Mammary epithelial cell (primary cell): ENCODE measurements at regions not wholly inside any gene's neighbourhood (a gene's known extent, or its start where the extent isn't known, plus 50 kb on each side); places are given as distances from the start of the nearest gene placed in this dataset.
A peak's percentile ranks its signal among the peaks of the same experiment; 100 is the strongest.

Experiments
- CTCF ChIP-seq, 2 donors: IDR thresholded peaks in 1 of 2; conservative IDR thresholded peaks in 1 of 2; 2 replicates each; pipeline ENCODE4 v1.5.1; 2011 to 2012; ENCODE audit warnings: inconsistent platforms in 2 of 2, low read length in 2 of 2, mild to moderate bottlenecking in 2 of 2, control low read depth in 1 of 2, low read depth in 1 of 2; ENCODE audit not compliant: insufficient read depth in 1 of 2; ENCODE audit errors: extremely low read depth in 1 of 2
- EZH2 ChIP-seq: IDR thresholded peaks from 2 replicates; pipeline ENCODE4 v1.6.1; 2012; ENCODE audit warnings: low read length, inconsistent platforms, borderline replicate concordance

DNA sequence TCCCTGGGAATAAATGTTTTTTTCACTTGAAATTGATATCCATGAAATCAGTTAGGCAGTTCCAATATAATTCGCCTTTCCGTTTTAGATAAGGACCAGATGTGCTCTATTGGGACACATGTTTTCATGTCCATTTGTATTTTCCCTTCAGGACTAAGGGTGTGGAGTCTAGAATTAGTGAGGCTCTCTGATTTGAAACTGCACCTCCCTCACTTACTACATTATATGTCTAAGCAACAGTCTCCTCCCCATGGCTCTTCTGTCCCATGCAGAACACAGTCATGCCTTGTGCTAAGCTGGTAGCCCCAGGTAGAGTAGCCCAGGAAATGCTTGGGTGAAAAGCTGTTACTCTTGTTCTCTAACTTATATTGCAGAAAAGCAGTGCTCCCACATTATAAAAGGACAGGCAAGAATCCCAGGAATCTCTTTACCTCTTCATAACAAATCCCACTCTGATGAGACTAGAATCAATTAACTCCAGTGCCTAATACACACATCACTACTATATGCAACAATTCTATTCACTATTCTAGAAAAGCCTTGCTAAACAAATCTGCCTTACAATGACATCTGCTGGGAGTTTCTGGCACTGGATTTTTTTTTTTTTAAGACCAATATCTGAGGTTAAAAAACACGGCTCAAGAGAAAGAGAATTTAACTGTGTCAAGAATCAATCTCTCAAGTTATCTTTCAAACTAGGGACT, 293.9 kb downstream of the SNX13 start:
- TF ChIP-seq CTCF (conservative IDR thresholded peaks at IDR 0.05 in 1 of 2, IDR thresholded peaks at IDR 0.05 in 1 of 2; ENCODE audit: extremely low read depth in 1 of 2, insufficient read depth in 1 of 2, low read depth in 1 of 2, low read length in 2 of 2) (peak; percentile 40 to 53), EZH2 (no peak)
